ENCODE measurements at regions not wholly inside any gene's neighbourhood (a gene's known extent, or its start where the extent isn't known, plus 50 kb on each side); places are given as distances from the start of the nearest gene placed in this dataset.
A peak's percentile ranks its signal among the peaks of the same experiment; 100 is the strongest.
"Not testable (repeated sequence)": the region's sequence is repeated elsewhere in the genome, so short reads cannot be mapped to it uniquely, and the experiment has no call there.

DNA sequence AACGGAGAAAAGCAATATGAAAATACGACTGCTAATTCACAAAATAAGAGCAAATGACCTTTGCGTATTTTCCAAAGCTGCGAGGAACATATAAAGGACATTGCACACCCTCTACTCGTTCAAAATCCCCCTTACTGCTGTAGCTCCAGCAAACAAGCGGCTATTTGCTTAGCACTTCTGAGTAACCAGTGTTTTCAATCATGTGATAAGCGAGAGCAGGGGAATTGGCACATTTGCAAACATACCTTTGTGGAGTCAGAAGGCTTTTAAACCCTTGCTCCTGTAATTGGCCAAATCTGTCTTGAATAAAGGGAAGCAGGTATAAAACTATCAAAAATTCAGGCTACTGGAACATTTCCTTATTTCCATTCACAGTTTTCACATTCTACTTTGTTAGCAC is 610.2 kb downstream of the UBE2NL start:
- DNase-seq, result peak; percentile 1 to 2

- no peak for DNase-seq
These were observed 648.0 kb downstream of the UBE2NL start for GRCh38 chrX:144531877-144532276.

- DNase-seq, result no peak
These were observed 680.7 kb upstream of the SPANXN1 start for GRCh38 chrX:144566592-144566991.

DNA sequence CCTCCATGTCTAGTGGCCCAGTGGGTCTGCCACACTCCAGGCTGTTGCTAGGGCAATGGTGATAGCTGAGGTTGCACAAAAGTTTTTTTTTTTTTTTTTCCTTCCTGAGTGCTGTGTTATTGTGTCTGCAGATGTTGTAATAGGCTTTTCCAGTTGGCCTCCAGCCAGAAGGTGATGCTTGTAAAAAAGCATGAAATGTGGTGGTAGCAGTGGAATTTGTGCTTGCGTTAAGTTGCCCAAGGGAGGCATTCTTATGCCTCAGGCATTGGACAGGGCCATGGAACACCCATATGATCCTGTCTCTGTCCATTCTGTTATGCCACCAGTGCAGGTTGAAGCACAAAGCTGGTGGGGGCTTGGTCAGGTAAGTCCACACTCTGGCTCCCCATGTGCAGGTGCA is 660.5 kb upstream of the SPANXN1 start:
- no peak for DNase-seq

DNA sequence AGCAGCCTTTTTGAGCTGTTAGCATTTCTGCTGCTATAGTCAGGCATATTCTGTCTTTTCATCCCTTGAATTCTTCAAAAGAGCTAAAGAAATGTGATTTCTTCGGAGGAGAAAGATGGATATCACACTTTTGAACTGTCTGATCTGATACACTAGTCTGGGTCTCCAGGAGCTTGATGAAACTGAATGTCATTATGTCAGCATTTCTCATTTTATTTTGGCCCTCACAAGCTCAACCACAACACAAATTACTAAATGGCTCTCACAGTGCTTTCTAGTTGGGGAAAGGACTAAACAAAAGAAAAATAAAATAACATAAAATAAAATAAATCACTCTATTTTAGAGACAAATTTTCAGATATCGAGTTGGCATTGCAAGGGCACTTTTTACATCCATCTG is 655.3 kb upstream of the SPANXN1 start:
- DNase-seq, result no peak

GRCh38 chrX:144601010-144601409 is 646.3 kb upstream of the SPANXN1 start:
- no peak for DNase-seq

DNA sequence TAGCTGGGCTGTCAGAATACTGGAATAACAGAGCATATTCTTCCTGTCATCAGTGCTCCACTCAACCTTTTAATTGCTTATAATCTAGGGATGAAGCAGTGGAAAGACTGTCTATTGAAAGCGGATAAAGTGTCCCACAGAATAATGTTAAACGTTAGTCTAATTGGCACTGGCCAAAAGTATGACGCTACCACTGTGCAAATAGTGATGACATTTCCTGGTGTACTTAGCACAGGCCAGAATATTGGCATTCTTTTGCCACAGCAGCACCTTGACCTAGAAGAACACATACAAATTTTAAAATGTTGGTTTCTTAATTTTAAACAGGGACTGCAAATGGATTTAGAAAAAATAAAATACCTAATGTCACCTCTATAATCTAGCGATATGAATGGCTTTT is 635.2 kb upstream of the SPANXN1 start:
- no peak for DNase-seq

DNA sequence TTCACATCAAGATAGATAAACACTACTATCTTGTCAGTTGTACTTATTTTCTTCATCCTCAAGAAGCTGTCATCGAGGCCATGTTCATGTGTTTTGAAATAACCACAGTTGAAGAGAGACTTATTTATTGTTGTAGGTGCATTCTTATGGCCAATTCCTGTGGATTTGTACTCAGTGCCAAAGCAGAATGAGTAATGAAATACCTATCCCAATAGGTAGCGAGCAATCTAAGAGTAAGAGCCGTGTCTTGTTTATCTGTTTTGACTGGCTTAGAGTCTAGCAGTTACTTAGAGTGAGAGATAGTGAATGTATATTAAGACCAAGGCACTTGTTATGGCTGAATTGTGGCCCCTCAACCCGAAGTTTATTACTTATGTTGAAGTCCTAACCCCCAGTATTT is 631.0 kb upstream of the SPANXN1 start:
- DNase-seq, result no peak

GRCh38 chrX:144627947-144628346 is 619.4 kb upstream of the SPANXN1 start:
- no peak for DNase-seq

DNA sequence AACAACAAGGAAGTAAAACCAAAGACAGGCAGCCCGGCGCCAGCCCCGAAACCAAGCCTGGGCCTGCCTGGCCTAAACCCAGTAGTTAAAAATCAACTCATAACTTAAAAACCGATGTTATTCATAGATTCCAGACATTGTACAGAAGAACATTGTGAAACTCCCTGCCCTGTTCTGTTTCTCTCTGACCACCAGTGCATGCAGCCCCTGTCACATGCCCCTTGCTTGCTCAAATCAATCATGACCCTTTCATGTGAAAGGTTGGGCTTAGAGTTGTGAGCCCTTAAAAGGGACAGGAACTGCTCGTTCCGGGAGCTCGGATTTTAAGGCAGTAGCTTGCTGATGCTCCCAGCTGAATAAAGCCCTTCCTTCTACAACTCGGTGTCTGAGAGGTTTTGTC is 612.9 kb upstream of the SPANXN1 start:
- DNase-seq, result not testable (repeated sequence)

GRCh38 chrX:144637731-144638130 is 609.6 kb upstream of the SPANXN1 start:
- DNase-seq, result no peak

- no peak for DNase-seq
These were observed 598.5 kb upstream of the SPANXN1 start for GRCh38 chrX:144648788-144649187.

DNA sequence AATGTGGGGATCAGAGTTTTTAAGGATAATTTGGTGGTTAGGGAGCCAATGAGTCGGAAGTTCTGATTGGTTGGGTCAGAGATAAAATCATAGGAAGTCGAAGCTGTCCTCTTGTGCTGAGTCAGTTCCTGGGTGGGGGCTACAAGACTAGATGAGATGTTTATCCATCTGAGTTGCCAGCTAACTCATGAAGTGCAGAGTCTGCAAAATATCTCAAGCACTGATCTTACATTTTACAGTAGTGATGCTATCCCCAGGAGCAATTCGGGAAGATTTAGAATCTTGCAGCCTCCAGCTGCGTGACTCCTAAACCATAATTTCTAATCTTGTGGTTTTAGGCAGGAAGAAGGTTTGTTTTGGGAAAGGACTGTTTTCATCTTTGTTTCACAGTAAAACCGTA is 565.8 kb upstream of the SPANXN1 start:
- no peak for DNase-seq

GRCh38 chrX:144683247-144683646 is 564.1 kb upstream of the SPANXN1 start:
- DNase-seq, result no peak

- no peak for DNase-seq
These were observed 537.5 kb upstream of the SPANXN1 start for GRCh38 chrX:144709841-144710240.

DNA sequence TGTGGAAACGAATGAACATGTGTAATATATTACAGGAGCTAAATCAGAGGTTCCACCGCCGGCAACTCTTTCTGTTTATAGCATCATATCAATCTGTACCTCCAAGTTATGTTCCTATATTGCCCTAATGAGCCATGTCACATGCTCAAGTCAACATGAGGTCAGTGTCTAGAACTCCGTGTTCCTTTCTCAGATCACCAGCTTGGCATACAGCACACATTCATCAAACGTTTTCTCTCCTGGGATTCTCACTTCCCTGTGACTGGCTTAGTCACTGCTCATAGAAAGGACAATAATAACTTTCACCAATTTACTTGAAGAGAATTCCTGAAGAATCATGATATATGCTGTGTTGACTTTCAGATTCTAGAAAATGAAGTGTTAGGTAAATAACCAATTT is 532.0 kb upstream of the SPANXN1 start:
- no peak for DNase-seq

DNA sequence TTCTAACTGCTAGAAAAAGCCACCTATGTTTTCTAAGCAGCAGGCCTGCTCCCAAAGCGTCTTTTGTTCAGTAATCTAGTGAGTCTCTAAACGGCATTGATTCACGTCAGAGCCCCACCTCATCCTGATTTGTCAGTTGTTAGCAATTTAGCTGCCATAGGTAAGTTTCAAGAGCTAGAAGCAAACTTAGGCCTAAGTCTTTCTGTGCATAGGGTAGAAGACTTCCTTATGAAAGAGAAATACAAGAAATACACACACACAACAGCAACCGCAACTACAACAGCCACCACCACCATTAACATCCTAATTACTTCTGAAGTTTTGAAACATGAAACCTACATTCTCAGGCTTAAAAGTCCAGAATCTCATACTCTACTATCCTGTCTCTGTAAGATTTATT is 531.1 kb upstream of the SPANXN1 start:
- no peak for DNase-seq

GRCh38 chrX:144717682-144718081 is 529.6 kb upstream of the SPANXN1 start:
- no peak for DNase-seq

DNA sequence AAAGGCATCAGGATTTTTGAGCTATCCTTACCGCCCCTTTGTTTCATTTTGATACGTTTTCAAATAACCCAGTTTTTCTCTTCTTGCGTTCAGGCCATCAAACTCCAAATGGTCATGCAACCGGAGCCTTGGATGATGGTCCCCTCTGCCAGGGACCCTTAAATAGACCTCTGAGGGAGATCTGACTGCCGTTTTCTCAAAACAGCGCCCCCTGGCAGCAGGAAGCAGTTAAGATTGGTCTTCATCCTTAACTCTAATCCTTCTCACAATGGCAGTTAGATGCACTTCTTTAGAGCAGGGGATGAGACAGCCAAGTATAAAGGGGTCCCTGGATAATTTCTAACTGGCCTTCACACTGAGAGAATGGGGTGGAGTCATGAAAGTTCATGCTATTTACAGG is 525.0 kb upstream of the SPANXN1 start:
- no peak for DNase-seq

DNA sequence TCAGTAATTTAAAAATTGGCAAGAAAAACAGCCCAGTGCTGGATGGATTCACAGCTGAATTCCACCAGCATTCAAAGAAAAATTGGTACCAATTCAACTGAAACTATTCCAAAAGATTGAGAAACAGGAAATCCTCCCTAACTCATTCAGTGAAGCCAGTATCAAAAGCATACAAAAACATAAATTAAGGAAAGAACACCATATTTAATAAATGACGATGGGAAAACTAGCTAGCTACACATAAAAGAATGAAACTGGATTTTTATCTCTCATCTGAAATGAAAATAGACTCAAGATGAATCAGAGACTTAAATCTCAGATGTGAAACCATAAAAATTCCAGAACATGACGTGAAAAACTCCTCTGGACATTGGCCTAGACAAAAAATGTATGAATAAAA is 516.8 kb upstream of the SPANXN1 start:
- no peak for DNase-seq

GRCh38 chrX:144732588-144732987 is 514.7 kb upstream of the SPANXN1 start:
- no peak for DNase-seq

DNA sequence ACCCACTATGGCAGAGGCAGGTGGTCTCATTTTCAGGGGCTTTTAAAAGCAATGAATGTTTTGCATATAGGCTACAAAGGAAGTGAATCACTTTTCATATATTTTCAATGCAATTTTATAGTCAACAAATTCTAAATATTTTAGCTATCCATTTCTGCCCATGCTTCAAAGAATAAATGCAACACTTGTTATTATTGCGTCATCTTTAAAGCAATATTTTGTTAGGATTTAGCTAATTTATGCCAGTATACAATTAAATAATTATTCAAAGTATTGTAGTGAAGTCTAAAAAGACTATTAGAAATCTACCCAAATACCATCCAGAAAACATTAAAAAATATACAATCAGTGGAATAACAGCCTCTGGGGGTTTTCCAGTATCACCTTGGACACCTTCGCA is 509.1 kb upstream of the SPANXN1 start:
- no peak for DNase-seq

DNA sequence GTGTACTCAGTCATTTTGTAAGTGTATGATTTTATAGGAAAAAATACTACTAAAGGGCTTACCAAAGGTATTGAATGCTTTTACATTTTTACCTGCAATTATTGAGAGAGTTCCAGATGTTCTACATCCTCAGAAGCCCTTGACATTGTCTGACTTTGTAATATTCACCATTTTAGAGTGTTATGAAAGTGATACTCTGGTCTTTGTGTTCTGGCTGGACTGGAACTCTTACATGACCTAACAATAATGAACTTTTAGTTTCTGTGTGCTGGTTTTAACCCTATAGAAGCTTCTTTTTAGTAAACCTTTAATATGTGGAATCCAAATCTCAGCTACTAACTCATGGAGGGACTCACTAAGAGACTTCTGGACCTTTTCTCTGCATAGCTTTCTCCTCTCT is 478.8 kb upstream of the SPANXN1 start:
- no peak for DNase-seq

DNA sequence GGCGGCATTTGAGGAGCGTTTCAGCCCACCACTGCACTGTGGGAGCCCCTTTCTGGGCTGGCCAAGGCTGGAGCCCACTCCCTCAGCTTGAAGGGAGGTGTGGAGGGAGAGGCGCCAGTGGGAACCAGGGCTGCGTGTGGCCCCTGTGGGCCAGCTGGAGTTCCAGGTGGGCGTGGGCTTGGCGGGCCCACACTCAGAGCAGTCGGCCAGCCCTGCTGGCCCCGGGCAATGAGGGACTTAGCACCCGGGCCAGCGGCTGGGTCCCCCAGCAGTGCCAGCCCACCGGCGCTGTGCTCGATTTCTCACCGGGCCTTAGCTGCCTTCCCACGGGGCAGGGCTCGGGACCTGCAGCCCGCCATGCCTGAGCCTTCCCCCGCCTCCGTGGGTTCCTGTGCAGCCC is 463.8 kb upstream of the SPANXN1 start:
- not testable (repeated sequence) for DNase-seq

DNA sequence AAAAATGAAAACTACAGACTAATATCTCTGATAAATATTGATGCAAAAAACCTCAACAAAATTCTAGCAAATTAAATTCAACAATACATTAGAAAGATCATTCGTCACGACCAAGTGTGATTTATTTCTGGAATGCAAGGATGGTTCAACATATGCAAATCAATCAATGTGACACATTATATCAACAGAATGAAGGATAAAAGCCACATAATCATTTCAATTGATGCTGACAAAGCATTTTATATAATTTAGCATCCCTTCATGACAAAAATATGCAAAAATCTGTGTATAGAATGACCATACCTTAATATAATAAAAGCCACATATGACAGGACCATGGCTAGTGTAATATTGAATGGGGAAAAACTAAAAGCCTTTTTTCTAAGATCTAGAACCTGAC is 457.2 kb upstream of the SPANXN1 start:
- DNase-seq, result no peak
